ENCODE measurements at regions not wholly inside any gene's neighbourhood (a gene's known extent, or its start where the extent isn't known, plus 50 kb on each side); places are given as distances from the start of the nearest gene placed in this dataset.

DNA sequence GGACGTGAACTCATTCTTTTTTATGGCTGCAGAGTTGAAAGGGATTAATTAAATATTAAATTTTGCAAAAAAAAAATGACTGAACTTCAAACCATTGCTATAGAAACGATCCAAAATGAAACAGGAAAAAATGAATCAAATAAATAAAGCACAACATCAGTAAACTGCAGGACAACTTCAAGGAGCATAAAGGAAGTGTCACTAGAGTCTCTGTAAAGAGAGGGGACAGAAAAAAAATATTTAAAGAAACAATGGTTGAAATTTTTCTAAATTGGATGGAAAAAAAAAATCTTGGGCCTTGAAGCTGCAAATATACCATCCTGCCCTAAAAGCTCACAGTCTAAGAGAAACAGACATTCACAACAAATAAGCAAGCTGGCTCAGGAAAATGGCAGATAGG is 339.3 kb upstream of the INTU start:
- TF ChIP-seq, protein P1, sequence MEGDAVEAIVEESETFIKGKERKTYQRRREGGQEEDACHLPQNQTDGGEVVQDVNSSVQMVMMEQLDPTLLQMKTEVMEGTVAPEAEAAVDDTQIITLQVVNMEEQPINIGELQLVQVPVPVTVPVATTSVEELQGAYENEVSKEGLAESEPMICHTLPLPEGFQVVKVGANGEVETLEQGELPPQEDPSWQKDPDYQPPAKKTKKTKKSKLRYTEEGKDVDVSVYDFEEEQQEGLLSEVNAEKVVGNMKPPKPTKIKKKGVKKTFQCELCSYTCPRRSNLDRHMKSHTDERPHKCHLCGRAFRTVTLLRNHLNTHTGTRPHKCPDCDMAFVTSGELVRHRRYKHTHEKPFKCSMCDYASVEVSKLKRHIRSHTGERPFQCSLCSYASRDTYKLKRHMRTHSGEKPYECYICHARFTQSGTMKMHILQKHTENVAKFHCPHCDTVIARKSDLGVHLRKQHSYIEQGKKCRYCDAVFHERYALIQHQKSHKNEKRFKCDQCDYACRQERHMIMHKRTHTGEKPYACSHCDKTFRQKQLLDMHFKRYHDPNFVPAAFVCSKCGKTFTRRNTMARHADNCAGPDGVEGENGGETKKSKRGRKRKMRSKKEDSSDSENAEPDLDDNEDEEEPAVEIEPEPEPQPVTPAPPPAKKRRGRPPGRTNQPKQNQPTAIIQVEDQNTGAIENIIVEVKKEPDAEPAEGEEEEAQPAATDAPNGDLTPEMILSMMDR (conservative IDR thresholded peaks at IDR 0.05; ENCODE audit: low read length): no peak
- H3K4me3 ChIP-seq (ENCODE audit: low read length): no peak overlapping the region
- no peak for DNase-seq (ENCODE audit: low read depth)

DNA sequence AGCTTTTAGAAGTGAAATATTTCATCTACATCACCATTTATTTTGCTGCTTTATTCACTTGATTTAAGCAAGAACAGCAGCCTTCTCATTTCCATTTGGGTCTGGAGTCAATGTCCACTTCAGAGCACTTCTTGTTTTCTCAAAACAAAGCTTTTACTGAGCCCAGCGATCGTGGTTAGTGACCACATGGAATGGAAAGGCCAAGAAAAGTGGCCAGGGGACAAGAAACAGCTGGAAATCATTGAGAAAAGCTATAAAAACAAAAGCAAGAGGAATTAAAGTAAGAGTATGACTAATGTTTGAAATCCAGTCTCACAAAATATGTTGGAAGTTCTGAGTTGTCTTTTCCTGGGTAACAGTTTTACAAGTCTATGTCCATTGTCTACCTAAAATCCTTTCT is 328.4 kb upstream of the INTU start:
- TF ChIP-seq, protein P1 (conservative IDR thresholded peaks at IDR 0.05; ENCODE audit: low read length): no peak
- DNase-seq (ENCODE audit: low read depth): peak; percentile 73
- H3K4me3 ChIP-seq (ENCODE audit: low read length): no peak overlapping the region

DNA sequence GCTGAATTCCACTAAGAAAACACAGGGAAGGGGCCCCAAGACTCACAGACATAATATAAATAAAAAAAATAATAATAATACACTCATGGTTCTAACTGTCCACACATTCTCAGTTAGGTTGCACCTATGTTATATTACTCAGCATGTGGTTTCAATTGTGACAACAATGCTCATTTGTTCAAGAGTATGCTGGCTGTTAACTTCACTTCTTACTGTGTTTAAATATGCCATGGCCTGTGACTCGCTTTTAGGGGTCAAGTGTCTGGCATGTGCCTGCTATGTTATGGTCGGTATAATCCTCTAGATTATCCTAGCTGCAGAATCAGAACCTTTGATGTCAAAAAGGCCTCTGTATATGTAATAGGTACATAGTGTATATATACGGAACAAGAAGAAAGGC is 324.8 kb upstream of the INTU start:
- H3K4me3 ChIP-seq (ENCODE audit: low read length): no peak overlapping the region
- no peak for DNase-seq (ENCODE audit: low read depth)
- TF ChIP-seq, protein P1 (conservative IDR thresholded peaks at IDR 0.05; ENCODE audit: low read length): no peak

DNA sequence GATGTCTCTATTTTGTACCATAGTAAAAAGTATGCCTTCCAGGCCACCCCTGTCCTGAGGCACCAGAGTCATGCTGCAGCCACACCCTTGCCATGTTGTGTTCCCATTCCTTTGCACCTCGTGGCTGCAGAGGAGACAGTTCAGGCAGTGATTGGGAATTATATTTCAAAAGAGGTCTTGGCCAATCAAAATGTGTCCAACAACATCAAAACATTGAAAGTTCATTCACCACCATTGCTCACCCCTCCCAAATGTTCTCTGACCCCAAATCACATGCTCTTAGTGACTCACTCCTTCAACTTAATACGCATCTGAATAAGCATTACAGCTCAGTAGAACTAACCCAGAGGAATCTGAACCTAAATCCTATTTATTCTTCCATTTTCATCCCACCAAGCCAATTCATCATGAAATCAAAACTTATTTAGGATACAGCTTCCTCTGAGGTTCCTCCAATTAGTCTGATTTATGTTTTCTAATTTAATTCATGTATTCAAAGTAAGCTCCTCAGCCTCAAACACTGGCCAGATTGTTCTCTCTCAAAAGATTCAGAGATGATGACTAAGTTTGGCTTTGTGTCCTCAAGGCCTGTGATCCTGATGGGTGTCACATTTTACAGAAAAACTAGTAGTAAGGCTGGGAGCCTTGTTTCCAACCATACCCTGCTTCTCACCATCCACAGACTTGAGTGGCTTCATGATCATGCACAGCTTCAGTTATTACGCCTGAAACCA is 323.2 kb upstream of the INTU start:
- peak; percentile 8 for DNase-seq (ENCODE audit: low read depth)
- H3K4me3 ChIP-seq (ENCODE audit: low read length): no peak overlapping the region
- TF ChIP-seq, protein P1 (conservative IDR thresholded peaks at IDR 0.05; ENCODE audit: low read length): no peak

DNA sequence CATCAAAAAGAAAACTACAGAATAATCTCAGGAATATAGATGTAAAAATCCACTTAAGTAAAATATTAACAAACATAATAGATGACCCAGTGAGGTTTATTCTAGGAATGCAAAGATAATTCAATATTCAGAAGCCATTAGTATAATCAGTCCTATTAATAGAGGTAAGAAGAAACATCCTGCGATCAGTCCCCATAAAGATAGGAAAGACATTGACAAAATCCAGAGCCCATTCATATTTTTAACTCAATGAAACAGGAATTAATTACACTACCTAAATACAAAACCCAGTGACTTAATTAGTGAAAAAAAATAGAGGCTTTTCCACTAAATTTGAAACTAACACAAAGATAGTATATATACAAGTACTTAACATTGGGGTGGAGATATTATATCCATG is 321.4 kb upstream of the INTU start:
- TF ChIP-seq, protein P1 (conservative IDR thresholded peaks at IDR 0.05; ENCODE audit: low read length): no peak
- no peak overlapping the region for H3K4me3 ChIP-seq (ENCODE audit: low read length)
- no peak for DNase-seq (ENCODE audit: low read depth)

DNA sequence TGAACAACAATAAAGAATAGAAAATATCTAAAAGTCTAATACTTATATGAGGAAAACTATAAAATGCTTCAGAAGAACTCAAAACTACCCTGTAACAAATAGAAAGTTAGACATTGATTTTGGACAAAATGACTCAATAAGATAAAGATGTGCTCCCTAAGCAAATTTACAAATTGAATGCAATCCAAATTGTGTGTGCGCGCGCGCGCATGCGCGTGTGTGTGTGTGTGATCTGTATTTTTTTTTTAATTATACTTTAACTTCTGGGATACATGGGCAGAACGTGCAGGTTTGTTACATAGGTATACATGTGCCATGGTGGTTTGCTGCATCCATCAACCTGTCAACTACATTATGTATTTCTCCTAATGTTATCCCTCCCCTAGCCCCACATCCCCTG is 320.8 kb upstream of the INTU start:
- H3K4me3 ChIP-seq (ENCODE audit: low read length): no peak overlapping the region
- TF ChIP-seq, protein P1 (conservative IDR thresholded peaks at IDR 0.05; ENCODE audit: low read length): no peak
- no peak for DNase-seq (ENCODE audit: low read depth)

DNA sequence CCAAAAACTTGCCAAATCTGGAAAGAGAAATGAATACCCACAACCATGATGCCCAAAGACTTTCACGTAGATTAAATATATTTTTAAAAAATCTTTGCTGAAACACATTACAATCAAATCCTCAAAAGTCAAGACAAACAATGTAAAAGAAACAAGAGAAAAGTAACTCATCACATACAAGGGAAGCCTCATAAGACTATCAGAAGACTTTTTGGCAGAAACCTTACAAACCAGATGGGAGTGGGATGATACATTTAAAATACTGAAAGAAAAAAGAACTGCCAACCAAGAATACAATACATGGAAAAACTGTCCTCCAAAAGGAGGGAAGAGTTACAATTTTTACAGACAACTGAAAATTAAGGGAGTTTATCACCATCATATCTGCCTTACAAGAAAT is 319.0 kb upstream of the INTU start:
- no peak overlapping the region for H3K4me3 ChIP-seq (ENCODE audit: low read length)
- TF ChIP-seq, protein P1 (conservative IDR thresholded peaks at IDR 0.05; ENCODE audit: low read length): no peak
- DNase-seq (ENCODE audit: low read depth): no peak
